C4-2B (cell line): ENCODE measurements at regions not wholly inside any gene's neighbourhood (a gene's known extent, or its start where the extent isn't known, plus 50 kb on each side); places are given as distances from the start of the nearest gene placed in this dataset.

Source experiments
- ZFX ChIP-seq: fragments of 450-650 bp; IDR thresholded peaks from 2 replicates; pipeline ENCODE4 v1.6.1; 2017
- TF ChIP-seq, protein P1 (sequence below): fragments of 450-650 bp; conservative IDR thresholded peaks from 2 replicates; pipeline ENCODE4 v1.5.1; 2017; ENCODE audit warnings: mild to moderate bottlenecking

DNA sequence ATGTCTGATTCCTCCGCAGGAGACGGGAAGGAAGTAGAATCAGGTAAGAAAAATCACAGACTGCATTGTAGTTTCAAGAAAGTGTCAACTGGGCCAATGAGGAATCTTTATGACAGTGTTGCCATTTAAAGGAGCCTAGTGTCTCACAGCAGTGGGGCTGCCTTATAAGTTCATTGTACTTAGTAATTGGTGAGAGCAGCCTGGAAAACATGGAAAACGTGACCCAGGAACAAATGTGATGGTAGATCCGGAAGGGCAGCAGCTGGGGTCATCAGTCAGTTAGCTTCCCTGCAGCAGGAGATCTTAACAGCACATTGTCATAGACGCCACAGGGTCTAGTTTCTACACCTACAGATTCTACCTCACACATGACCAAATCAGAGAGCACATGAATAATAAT lies 630.0 kb upstream of the LMO3 start:
- TF ChIP-seq, protein P1, sequence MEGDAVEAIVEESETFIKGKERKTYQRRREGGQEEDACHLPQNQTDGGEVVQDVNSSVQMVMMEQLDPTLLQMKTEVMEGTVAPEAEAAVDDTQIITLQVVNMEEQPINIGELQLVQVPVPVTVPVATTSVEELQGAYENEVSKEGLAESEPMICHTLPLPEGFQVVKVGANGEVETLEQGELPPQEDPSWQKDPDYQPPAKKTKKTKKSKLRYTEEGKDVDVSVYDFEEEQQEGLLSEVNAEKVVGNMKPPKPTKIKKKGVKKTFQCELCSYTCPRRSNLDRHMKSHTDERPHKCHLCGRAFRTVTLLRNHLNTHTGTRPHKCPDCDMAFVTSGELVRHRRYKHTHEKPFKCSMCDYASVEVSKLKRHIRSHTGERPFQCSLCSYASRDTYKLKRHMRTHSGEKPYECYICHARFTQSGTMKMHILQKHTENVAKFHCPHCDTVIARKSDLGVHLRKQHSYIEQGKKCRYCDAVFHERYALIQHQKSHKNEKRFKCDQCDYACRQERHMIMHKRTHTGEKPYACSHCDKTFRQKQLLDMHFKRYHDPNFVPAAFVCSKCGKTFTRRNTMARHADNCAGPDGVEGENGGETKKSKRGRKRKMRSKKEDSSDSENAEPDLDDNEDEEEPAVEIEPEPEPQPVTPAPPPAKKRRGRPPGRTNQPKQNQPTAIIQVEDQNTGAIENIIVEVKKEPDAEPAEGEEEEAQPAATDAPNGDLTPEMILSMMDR: no peak
- TF ChIP-seq ZFX: no peak
